C4-2B (cell line): ENCODE measurements at regions not wholly inside any gene's neighbourhood (a gene's known extent, or its start where the extent isn't known, plus 50 kb on each side); places are given as distances from the start of the nearest gene placed in this dataset.

Experiments used
- H3K27ac ChIP-seq: fragments of 450-650 bp; 2 replicates; pipeline ENCODE4 v1.5.1; 2017
- CTCF ChIP-seq: fragments of 450-650 bp; conservative IDR thresholded peaks from 2 replicates; pipeline ENCODE4 v1.5.1; 2017; ENCODE audit warnings: mild to moderate bottlenecking
- ZFX ChIP-seq: fragments of 450-650 bp; IDR thresholded peaks from 2 replicates; pipeline ENCODE4 v1.6.1; 2017

- H3K27ac ChIP-seq = no peak overlapping the region
- TF ChIP-seq ZFX (no peak), CTCF (no peak)
Measured at GRCh38 chr14:38412654-38413053, 156.8 kb upstream of the CLEC14A start.

- TF ChIP-seq ZFX (no peak), CTCF (no peak)
- H3K27ac ChIP-seq = no peak overlapping the region
Measured at GRCh38 chr14:38410442-38410841, 154.5 kb upstream of the CLEC14A start.

- H3K27ac ChIP-seq = no peak overlapping the region
- TF ChIP-seq CTCF = no peak
- no peak for TF ChIP-seq ZFX
Measured at GRCh38 chr14:38409071-38409705, 153.3 kb upstream of the CLEC14A start.

- no peak; the same call in 1 of the 2 replicates for TF ChIP-seq CTCF
- no peak overlapping the region for H3K27ac ChIP-seq
Measured at GRCh38 chr14:38405851-38406635, 150.2 kb upstream of the CLEC14A start.

GRCh38 chr14:38404616-38405015 is 148.7 kb upstream of the CLEC14A start:
- H3K27ac ChIP-seq = no peak overlapping the region
- no peak for TF ChIP-seq CTCF

GRCh38 chr14:38404100-38404541 is 148.2 kb upstream of the CLEC14A start:
- no peak overlapping the region for H3K27ac ChIP-seq
- TF ChIP-seq ZFX (no peak), CTCF (no peak)

GRCh38 chr14:38400751-38401150 is 144.9 kb upstream of the CLEC14A start:
- no peak overlapping the region for H3K27ac ChIP-seq
- no peak for TF ChIP-seq ZFX

GRCh38 chr14:38399652-38400051 is 143.8 kb upstream of the CLEC14A start:
- no peak for TF ChIP-seq CTCF
- no peak for TF ChIP-seq ZFX
- H3K27ac ChIP-seq = no peak overlapping the region
